DOHH2 (cell line): ENCODE measurements at regions not wholly inside any gene's neighbourhood (a gene's known extent, or its start where the extent isn't known, plus 50 kb on each side); places are given as distances from the start of the nearest gene placed in this dataset.
"Not testable (repeated sequence)": the region's sequence is repeated elsewhere in the genome, so short reads cannot be mapped to it uniquely, and the experiment has no call there.

Experiments
- H3F3A ChIP-seq: fragments of 200-600 bp; sonication (generic), shearing (Covaris generic); 2 replicates; pipeline ENCODE4 v1.6.0; 2016; ENCODE audit warnings: antibody characterized with exemption, mild to moderate bottlenecking; ENCODE audit not compliant: control insufficient read depth, insufficient read depth
- H3K27ac ChIP-seq: fragments of 200-600 bp; sonication (generic); 2 replicates; pipeline ENCODE4 v1.5.1; 2014; ENCODE audit warnings: low read depth, mild to moderate bottlenecking, low read length, moderate library complexity
- H3K27me3 ChIP-seq: fragments of 200-600 bp; sonication (generic); 2 replicates; pipeline ENCODE4 v1.6.1; 2014; ENCODE audit warnings: mild to moderate bottlenecking, low read length, mixed read lengths; ENCODE audit not compliant: control insufficient read depth
- H3K36me3 ChIP-seq: fragments of 200-600 bp; sonication (generic); 2 replicates; pipeline ENCODE4 v1.6.1; 2014; ENCODE audit warnings: mild to moderate bottlenecking, low read length, moderate library complexity, mixed read lengths; ENCODE audit not compliant: control insufficient read depth
- H3K4me1 ChIP-seq: fragments of 200-600 bp; sonication (generic); 2 replicates; pipeline ENCODE4 v1.6.1; 2014; ENCODE audit warnings: mild to moderate bottlenecking, low read length, mixed read lengths; ENCODE audit not compliant: control insufficient read depth
- H3K4me2 ChIP-seq: fragments of 200-600 bp; sonication (generic); 2 replicates; pipeline ENCODE4 v1.6.0; 2014; ENCODE audit warnings: mild to moderate bottlenecking, low read length, moderate library complexity
- H3K4me3 ChIP-seq: fragments of 200-600 bp; sonication (generic); 2 replicates; pipeline ENCODE4 v1.5.1; 2014; ENCODE audit warnings: mild to moderate bottlenecking, low read length, mixed read lengths
- H3K79me2 ChIP-seq: fragments of 200-600 bp; sonication (generic); 2 replicates; pipeline ENCODE4 v1.6.1; 2014; ENCODE audit warnings: mild to moderate bottlenecking, low read length, mixed read lengths; ENCODE audit not compliant: control insufficient read depth
- H3K9me2 ChIP-seq: fragments of 200-600 bp; sonication (generic); replicated peaks from 2 replicates; pipeline ENCODE4 v1.6.1; 2014; ENCODE audit warnings: mild to moderate bottlenecking, low read length, mixed read lengths; ENCODE audit not compliant: control insufficient read depth
- H3K9me3 ChIP-seq: fragments of 200-600 bp; sonication (generic); 2 replicates; pipeline ENCODE4 v1.6.1; 2014; ENCODE audit warnings: antibody characterized with exemption, low read length, mixed read lengths; ENCODE audit not compliant: control insufficient read depth, insufficient read depth
- H4K20me1 ChIP-seq: fragments of 200-600 bp; sonication (generic); 2 replicates; pipeline ENCODE4 v1.6.0; 2014; ENCODE audit warnings: low read depth, mild to moderate bottlenecking, antibody characterized with exemption, low read length, moderate library complexity; ENCODE audit not compliant: control insufficient read depth, insufficient read depth
- EZH2phosphoT487 ChIP-seq: fragments of 200-600 bp; sonication (generic); IDR thresholded peaks from 2 replicates; pipeline ENCODE4 v1.6.1; 2017; ENCODE audit warnings: borderline replicate concordance, mild to moderate bottlenecking, antibody characterized with exemption, low read length, moderate library complexity, mixed read lengths
- TF ChIP-seq, protein P1 (sequence below): fragments of 200-600 bp; sonication (generic); IDR thresholded peaks from one replicate; pipeline ENCODE4 v1.5.1; 2014; ENCODE audit warnings: antibody characterized with exemption, mild to moderate bottlenecking, low read depth, low read length; ENCODE audit not compliant: poor library complexity, severe bottlenecking

DNA sequence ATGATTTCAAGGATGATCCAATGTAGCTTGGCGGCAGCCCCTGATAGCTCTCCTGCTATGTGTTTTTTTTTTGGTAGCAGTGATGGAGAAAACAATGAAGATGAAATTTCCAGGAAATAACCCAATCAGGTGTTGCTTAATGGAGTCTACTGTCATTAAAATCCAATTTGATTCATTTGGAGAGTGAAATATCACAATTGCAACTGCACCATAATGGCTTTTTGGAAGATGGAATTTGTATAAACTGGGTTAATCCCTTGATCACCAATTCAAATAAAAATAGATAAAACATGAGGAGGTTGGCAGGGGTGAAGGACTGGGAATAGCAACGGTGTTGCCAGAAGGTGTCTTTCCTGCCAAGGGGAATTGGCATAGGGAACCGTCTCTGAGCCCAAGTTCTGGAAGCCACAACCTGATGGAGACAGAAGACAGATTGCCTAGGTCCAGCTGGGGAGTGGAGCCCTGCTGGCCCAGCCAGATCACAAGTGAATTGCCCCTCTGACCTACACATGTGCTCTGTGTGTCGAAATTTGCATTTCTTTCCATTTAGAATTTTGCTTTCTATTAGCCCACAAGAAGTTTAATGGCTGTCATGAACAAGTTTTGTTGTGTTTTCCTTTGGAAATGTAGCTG lies 170.3 kb upstream of the SPRED2 start:
- TF ChIP-seq, protein P1, sequence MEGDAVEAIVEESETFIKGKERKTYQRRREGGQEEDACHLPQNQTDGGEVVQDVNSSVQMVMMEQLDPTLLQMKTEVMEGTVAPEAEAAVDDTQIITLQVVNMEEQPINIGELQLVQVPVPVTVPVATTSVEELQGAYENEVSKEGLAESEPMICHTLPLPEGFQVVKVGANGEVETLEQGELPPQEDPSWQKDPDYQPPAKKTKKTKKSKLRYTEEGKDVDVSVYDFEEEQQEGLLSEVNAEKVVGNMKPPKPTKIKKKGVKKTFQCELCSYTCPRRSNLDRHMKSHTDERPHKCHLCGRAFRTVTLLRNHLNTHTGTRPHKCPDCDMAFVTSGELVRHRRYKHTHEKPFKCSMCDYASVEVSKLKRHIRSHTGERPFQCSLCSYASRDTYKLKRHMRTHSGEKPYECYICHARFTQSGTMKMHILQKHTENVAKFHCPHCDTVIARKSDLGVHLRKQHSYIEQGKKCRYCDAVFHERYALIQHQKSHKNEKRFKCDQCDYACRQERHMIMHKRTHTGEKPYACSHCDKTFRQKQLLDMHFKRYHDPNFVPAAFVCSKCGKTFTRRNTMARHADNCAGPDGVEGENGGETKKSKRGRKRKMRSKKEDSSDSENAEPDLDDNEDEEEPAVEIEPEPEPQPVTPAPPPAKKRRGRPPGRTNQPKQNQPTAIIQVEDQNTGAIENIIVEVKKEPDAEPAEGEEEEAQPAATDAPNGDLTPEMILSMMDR = no peak
- TF ChIP-seq EZH2phosphoT487 = no peak
- Histone ChIP-seq H3K4me2 (0 out of 2 replicates have a peak overlapping the region, but pooled peaks have one; percentile 1), H3K4me1 (peaks cover 63% of the 10 kb centered on the region), H3K27me3 (no peaks in the 10 kb centered on the region), H3K79me2 (no peaks in the 10 kb centered on the region), H3K9me3 (no peaks in the 10 kb centered on the region), H3K36me3 (peaks cover 5% of the 10 kb centered on the region; the same call in 1 of the 2 replicates), H3K27ac (0 out of 2 replicates have a peak overlapping the region, but pooled peaks have one; percentile 7), H3K4me3 (no peak overlapping the region), H3F3A (peaks cover 26% of the 10 kb centered on the region), H3K9me2 (no peaks in the 10 kb centered on the region), H4K20me1 (no peaks in the 10 kb centered on the region)

DNA sequence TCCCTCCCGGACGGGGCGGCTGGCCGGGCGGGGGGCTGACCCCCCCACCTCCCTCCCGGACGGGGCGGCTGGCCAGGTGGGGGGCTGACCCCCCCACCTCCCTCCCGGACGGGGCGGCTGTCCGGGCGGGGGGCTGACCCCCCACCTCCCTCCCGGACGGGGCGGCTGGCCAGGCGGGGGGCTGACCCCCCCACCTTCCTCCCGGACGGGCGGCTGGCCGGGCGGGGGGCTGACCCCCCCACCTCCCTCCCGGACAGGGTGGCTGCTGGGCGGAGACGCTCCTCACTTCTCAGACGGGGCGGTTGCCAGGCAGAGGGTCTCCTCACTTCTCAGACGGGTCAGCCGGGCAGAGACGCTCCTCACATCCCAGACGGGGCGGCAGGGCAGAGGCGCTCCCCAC lies 168.5 kb upstream of the SPRED2 start:
- H3K4me3 ChIP-seq, H3K27ac ChIP-seq, H3K27me3 ChIP-seq, H4K20me1 ChIP-seq, H3K9me3 ChIP-seq, H3K9me2 ChIP-seq, H3K36me3 ChIP-seq, H3K79me2 ChIP-seq: not testable (repeated sequence)
- H3K4me2 ChIP-seq = peak overlapping the region; percentile 39
- peaks cover 19% of the 10 kb centered on the region for H3F3A ChIP-seq
- peaks cover 44% of the 10 kb centered on the region for H3K4me1 ChIP-seq

DNA sequence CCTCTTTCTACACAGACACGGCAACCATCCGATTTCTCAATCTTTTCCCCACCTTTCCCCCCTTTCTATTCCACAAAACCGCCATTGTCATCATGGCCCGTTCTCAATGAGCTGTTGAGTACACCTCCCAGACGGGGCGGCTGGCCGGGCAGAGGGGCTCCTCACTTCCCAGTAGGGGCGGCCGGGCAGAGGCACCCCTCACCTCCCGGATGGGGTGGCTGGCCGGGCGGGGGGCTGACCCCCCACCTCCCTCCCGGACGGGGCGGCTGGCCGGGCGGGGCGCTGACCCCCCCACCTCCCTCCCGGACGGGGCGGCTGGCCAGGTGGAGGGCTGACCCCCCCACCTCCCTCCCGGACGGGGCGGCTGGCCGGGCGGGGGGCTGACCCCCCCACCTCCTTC lies 168.0 kb upstream of the SPRED2 start:
- H3K27me3 ChIP-seq, H3K9me3 ChIP-seq, H3K27ac ChIP-seq, H3K9me2 ChIP-seq, H3K4me3 ChIP-seq, H4K20me1 ChIP-seq, H3K4me2 ChIP-seq, H3K36me3 ChIP-seq, H3K79me2 ChIP-seq: not testable (repeated sequence)
- Histone ChIP-seq H3K4me1 (peaks cover 39% of the 10 kb centered on the region), H3F3A (peaks cover 14% of the 10 kb centered on the region)

DNA sequence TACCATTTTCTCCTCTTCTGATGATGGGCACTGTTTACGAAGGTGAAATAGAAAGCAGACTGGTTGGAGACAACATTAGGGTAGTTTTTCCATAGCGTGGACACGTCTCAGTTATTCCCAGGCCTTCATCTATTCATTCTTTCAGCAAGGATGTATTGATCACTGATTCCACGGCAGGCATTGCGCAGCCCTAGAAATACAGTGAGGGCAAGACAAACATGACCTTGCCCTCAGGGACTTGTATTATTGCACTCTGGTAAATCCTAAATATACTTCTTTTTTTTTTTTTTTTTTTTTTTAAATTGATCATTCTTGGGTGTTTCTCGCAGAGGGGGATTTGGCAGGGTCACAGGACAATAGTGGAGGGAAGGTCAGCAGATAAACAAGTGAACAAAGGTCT lies 167.3 kb upstream of the SPRED2 start:
- Histone ChIP-seq H3K4me1 (peaks cover 32% of the 10 kb centered on the region), H3K4me3 (no peak overlapping the region), H3K27ac (no peak overlapping the region), H3K9me3 (no peaks in the 10 kb centered on the region), H4K20me1 (no peaks in the 10 kb centered on the region), H3K27me3 (no peaks in the 10 kb centered on the region), H3K4me2 (no peak overlapping the region), H3K9me2 (no peaks in the 10 kb centered on the region), H3F3A (peaks cover 13% of the 10 kb centered on the region), H3K79me2 (no peaks in the 10 kb centered on the region), H3K36me3 (no peaks in the 10 kb centered on the region)
- TF ChIP-seq EZH2phosphoT487 = no peak
- TF ChIP-seq, protein P1 = no peak
